ENCODE measurements at regions not wholly inside any gene's neighbourhood (a gene's known extent, or its start where the extent isn't known, plus 50 kb on each side); places are given as distances from the start of the nearest gene placed in this dataset.
"Not testable (repeated sequence)": the region's sequence is repeated elsewhere in the genome, so short reads cannot be mapped to it uniquely, and the experiment has no call there.

DNA sequence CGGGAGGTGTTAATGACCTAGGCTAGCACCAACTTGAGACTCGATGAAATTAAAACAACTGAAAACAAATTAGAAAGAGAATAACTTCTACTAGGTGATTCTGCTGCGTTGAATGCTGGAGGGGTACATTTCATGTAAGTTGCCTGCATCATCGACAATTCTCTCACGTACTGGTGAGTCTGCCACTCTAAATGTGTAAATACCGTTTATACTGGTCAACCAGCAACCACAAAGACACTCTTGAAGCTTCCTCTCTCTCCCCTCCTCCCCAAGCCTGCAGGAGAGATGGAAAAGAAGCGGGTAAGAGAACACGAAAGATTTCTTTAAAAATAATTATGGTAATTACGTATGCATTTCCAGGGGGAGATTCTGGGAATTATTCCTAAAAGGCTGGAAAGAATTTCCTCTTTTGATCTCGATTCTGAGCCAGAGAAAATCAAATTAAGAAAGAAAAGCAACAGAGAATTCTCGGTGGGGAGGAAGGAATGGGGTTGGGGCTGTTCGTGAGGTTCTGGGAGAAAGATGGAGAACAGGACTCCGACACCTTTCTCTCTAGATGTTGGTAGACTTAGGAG, 68.6 kb upstream of the MRTFB start:
- no peak for DNase-seq (ENCODE audit: low spot score)
- in situ Hi-C loops (cut with HindIII; ENCODE audit: low sequenced_read_pairs) = no loop called here

GRCh38 chr16:14003074-14003570, 68.0 kb upstream of the MRTFB start:
- in situ Hi-C loops (cut with HindIII; ENCODE audit: low sequenced_read_pairs) = no loop called here
- peak; percentile 49 for DNase-seq (ENCODE audit: low spot score)

GRCh38 chr16:14004031-14004728, 66.9 kb upstream of the MRTFB start:
- no peak for DNase-seq (ENCODE audit: low spot score)
- in situ Hi-C loops (cut with HindIII; ENCODE audit: low sequenced_read_pairs) = no loop called here

DNA sequence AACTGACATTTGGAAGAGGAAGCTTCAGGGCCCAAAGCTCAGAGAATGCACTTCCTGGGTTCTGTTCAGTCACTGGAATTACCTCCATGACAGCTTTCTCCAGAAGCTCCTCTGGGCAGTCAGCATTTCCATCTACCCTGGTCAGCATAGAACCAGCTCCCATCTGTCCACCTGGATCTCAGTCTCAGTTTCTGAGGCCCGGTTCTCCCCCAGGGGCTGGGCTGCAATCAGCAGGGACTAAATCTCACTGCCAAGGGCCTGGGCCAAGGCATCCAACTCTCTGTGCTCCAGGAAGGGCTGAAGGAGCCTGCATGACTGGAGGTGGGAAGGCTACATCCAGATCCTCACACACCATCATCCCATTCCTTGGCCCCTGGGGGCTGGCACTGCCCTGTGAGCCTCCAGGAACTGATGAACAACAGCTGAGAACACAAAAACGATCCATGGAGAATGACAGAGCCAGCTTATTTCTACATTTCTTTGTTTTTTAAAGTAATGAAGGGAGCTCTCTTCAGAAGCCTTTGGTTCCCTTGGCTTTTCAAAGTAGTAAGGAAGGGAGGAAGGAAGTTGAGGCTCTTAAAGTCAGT, 66.3 kb upstream of the MRTFB start:
- in situ Hi-C loops (cut with HindIII; ENCODE audit: low sequenced_read_pairs) = no loop called here
- DNase-seq (ENCODE audit: low spot score) = peak; percentile 32

GRCh38 chr16:14005335-14005734, 65.8 kb upstream of the MRTFB start:
- in situ Hi-C loops (cut with HindIII; ENCODE audit: low sequenced_read_pairs) = no loop called here
- DNase-seq (ENCODE audit: low spot score) = no peak

DNA sequence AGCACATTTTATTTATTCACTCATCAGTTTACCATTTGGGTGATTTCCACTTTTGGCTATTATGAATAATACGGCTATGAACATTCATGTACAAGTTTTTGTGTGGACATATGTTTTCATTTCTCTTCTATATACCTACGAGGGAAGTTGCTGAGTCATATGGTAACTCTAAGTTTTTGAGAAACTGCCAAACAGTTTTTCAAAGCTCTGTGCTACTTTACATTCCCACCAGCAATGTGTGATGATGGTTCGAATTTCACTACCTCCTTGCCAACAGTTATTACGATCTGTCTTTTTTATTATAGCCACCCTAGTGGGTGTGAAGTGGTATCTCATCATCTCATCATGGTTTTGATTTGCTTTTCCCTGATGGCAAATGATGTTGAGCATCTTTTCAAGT, 63.7 kb upstream of the MRTFB start:
- in situ Hi-C loops (cut with HindIII; ENCODE audit: low sequenced_read_pairs) = no loop called here
- DNase-seq (ENCODE audit: low spot score) = no peak

- in situ Hi-C loops (cut with HindIII; ENCODE audit: low sequenced_read_pairs) = no loop called here
- DNase-seq (ENCODE audit: low spot score) = no peak
Observed at GRCh38 chr16:14011001-14011400, 60.1 kb upstream of the MRTFB start.

DNA sequence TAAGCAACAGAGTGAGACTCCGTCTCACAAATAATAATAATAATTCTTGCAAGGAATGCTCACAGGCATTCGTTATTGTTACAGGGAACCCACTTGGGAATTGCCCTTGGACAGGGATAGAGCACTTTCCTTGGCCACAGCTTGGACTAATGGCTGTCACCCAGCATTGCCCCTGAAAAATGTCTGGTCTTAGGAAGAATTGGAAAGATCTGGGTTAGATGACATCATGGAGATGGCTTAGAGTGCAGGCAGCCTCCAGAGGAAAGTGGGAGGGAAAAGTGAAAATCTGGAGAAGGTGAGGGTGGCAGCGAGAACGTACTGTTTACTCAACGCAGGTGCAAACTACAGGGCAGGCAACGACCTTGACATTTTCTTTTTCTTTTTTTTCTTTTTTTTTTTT, 59.3 kb upstream of the MRTFB start:
- DNase-seq (ENCODE audit: low spot score) = no peak
- in situ Hi-C loops (cut with HindIII; ENCODE audit: low sequenced_read_pairs) = no loop called here

- DNase-seq (ENCODE audit: low spot score) = no peak
- in situ Hi-C loops (cut with HindIII; ENCODE audit: low sequenced_read_pairs) = no loop called here
Observed at GRCh38 chr16:14013145-14013570, 58.0 kb upstream of the MRTFB start.

DNA sequence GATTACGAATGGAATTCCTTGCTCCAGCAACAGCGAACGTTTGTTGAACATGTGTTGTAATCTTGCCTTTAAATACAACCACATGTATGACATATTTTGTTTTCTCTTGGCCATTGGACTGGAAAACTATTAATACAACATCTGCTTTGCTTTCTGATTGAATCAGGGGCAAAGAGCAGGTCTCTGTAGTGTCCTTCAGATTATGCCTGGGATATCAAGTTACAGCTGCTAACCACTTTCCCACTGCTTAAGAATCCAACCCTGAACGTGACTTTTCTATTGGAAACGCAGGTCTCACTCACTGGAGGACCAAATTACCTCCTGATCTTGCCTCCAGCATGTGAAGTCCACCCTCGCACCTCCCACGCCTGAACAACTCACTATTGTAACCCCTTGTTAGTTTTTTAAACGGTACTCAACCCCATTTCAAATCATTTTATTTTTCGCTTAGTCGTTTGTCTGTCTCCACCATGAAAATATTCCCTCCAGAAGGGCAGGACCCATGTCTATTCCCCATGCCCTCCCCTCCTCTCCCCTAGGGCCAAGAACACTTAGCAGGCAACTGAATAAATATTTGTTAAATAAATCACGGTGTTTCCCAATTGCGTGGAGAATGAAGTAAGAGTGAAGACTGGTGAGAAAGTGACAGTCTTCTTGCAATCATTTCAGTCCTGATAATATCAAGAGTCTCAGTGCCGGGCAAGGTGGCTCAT, 57.4 kb upstream of the MRTFB start:
- in situ Hi-C loops (cut with HindIII; ENCODE audit: low sequenced_read_pairs) = no loop called here
- no peak for DNase-seq (ENCODE audit: low spot score)

- no peak for DNase-seq (ENCODE audit: low spot score)
- in situ Hi-C loops (cut with HindIII; ENCODE audit: low sequenced_read_pairs) = no loop called here
Observed at GRCh38 chr16:14014284-14014625, 56.9 kb upstream of the MRTFB start.

DNA sequence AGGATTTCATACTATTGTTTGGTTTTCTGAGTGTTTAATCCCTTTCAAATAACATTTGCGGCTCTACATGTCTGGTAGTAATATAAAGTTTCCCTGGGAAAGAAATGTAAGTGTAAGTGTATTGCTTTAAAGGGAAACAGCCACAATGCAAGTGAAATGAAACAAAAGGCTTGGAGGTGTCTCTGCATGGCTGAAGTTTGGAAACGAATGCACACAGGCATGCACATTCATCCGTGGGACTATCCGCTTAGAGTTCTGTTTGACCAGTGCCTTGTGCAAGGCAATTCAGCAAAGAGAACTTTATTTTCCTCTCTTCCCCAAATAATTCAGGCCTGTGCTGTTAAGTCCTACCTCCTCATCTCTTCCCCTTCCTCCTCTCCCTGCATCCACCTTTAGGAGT, 56.1 kb upstream of the MRTFB start:
- DNase-seq (ENCODE audit: low spot score) = no peak
- in situ Hi-C loops (cut with HindIII; ENCODE audit: low sequenced_read_pairs) = no loop called here

GRCh38 chr16:14015461-14015860, 55.7 kb upstream of the MRTFB start:
- no peak for DNase-seq (ENCODE audit: low spot score)
- in situ Hi-C loops (cut with HindIII; ENCODE audit: low sequenced_read_pairs) = no loop called here

- in situ Hi-C loops (cut with HindIII; ENCODE audit: low sequenced_read_pairs) = no loop called here
- no peak for DNase-seq (ENCODE audit: low spot score)
Observed at GRCh38 chr16:14015948-14016347, 55.2 kb upstream of the MRTFB start.

DNA sequence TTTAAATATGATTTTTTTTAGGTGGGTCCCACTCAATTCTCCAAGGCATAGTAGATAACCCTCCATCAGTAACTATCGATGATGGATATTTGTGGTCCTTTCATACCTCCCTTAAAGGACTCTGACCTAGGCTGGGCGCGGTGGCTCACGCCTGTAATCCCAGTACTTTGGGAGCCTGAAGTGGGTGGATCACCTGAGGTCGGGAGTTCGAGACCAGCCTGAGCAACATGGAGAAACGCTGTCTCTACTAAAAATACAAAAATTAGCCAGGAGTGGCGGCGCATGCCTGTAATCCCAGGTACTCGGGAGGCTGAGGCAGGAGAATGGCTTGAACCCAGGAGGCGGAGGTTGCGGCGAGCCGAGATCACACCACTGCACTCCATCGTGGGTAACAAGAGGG, 54.8 kb upstream of the MRTFB start:
- DNase-seq (ENCODE audit: low spot score); in situ Hi-C loops (cut with HindIII; ENCODE audit: low sequenced_read_pairs): not testable (repeated sequence)

- DNase-seq (ENCODE audit: low spot score) = no peak
- in situ Hi-C loops (cut with HindIII; ENCODE audit: low sequenced_read_pairs) = no loop called here
Observed at GRCh38 chr16:14017886-14018285, 53.2 kb upstream of the MRTFB start.

DNA sequence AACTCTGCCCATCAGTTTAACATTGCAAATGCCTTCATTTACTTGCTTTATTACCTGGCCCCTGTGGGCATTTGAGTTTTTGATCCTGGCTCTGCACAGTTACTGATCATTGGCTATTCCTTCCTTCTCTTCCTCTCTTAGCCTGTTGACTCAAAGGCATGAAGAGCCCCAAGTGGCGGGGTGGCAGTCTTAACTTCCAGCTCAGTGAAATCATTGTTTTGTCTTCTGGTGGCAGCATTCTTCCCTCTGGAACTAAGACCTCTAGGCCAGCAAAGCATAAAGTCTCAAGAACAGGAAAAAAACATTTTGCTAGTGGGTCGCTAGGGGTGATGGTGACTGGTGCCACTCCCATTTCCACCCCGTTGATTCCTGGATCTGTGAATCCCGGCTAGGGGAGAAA, 52.3 kb upstream of the MRTFB start:
- in situ Hi-C loops (cut with HindIII; ENCODE audit: low sequenced_read_pairs) = no loop called here
- DNase-seq (ENCODE audit: low spot score) = no peak

DNA sequence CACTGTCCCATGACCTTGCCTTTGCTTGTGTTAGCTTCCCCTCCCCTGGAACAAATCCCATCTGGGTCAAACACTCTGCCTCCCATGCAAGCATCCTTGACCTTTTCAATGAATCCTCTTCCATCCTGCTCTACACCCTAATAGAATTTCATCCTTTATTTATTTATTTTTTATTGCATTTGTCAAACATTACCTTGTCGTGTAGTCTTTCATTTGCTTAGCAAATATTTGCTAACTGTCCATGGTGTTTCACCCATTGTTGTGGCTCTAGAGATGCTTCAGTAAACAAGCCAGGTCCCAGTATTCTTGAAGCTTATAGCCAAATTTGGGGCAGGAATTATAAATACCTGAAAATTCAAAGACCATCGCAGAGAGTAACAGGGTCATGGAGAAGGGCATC, 51.0 kb upstream of the MRTFB start:
- in situ Hi-C loops (cut with HindIII; ENCODE audit: low sequenced_read_pairs) = no loop called here
- DNase-seq (ENCODE audit: low spot score) = no peak
